Neural cell (in vitro differentiated cells): ENCODE measurements at regions not wholly inside any gene's neighbourhood (a gene's known extent, or its start where the extent isn't known, plus 50 kb on each side); places are given as distances from the start of the nearest gene placed in this dataset.

Experiments
- H2AFZ ChIP-seq: fragments of 200-600, 300-800 bp; sonication (generic), shearing (Covaris generic); 2 replicates; pipeline ENCODE4 v1.6.0; 2014; ENCODE audit warnings: low read depth, mild to moderate bottlenecking, antibody characterized with exemption, low read length, moderate library complexity
- H3F3A ChIP-seq: fragments of 200-600 bp; shearing (Covaris generic); 2 replicates; pipeline ENCODE4 v1.6.1; 2016; ENCODE audit warnings: mild to moderate bottlenecking, moderate library complexity, mixed read lengths, antibody characterized with exemption, low read length; ENCODE audit not compliant: insufficient read depth, poor library complexity, severe bottlenecking
- H3K27ac ChIP-seq: fragments of 200-600, 300-800 bp; sonication (generic), shearing (Covaris generic); 2 replicates; pipeline ENCODE4 v1.5.1; 2014; ENCODE audit warnings: mild to moderate bottlenecking, low read length, moderate library complexity
- H3K27me3 ChIP-seq: fragments of 300-800, 200-600 bp; sonication (generic), shearing (Covaris generic); 2 replicates; pipeline ENCODE4 v1.6.0; 2014; ENCODE audit warnings: mild to moderate bottlenecking, low read depth, low read length, moderate library complexity; ENCODE audit not compliant: insufficient read depth
- H3K36me3 ChIP-seq: fragments of 300-800, 200-600 bp; sonication (generic), shearing (Covaris generic); 2 replicates; pipeline ENCODE4 v1.5.1; 2014; ENCODE audit warnings: mild to moderate bottlenecking, antibody characterized with exemption, low read length, moderate library complexity; ENCODE audit not compliant: insufficient read depth
- H3K4me2 ChIP-seq: fragments of 300-800, 200-600 bp; sonication (generic), shearing (Covaris generic); 2 replicates; pipeline ENCODE4 v1.6.0; 2014; ENCODE audit warnings: mild to moderate bottlenecking, low read length
- H3K4me3 ChIP-seq: fragments of 300-800, 200-600 bp; sonication (generic), shearing (Covaris generic); 2 replicates; pipeline ENCODE4 v1.5.1; 2014; ENCODE audit warnings: mild to moderate bottlenecking, low read length, moderate library complexity
- H3K79me2 ChIP-seq: fragments of 200-600 bp; shearing (Covaris generic); replicated peaks from 2 replicates; pipeline ENCODE4 v1.6.0; 2014; ENCODE audit warnings: mild to moderate bottlenecking, low read length, moderate library complexity; ENCODE audit not compliant: insufficient read depth
- H3K9ac ChIP-seq: fragments of 300-800, 200-600 bp; sonication (generic), shearing (Covaris generic); 2 replicates; pipeline ENCODE4 v1.6.1; 2016; ENCODE audit warnings: mild to moderate bottlenecking, low read length, mixed read lengths
- H3K9me2 ChIP-seq: fragments of 200-600 bp; shearing (Covaris generic); 2 replicates; pipeline ENCODE4 v1.6.1; 2016; ENCODE audit warnings: mild to moderate bottlenecking, low read length, mixed read lengths; ENCODE audit not compliant: insufficient read depth
- H3K9me3 ChIP-seq: fragments of 200-600, 300-800 bp; sonication (generic), shearing (Covaris generic); 2 replicates; pipeline ENCODE4 v1.6.1; 2016; ENCODE audit warnings: mild to moderate bottlenecking, mixed run types, low read length, moderate library complexity, mixed read lengths
- H4K20me1 ChIP-seq: fragments of 200-600 bp; shearing (Covaris generic); 2 replicates; pipeline ENCODE4 v1.6.1; 2016; ENCODE audit warnings: mild to moderate bottlenecking, mixed run types; ENCODE audit not compliant: insufficient read depth
- CTCF ChIP-seq: fragments of 450-650 bp; IDR thresholded peaks from 2 replicates; pipeline ENCODE4 v1.5.1; 2014; ENCODE audit warnings: antibody characterized with exemption, mild to moderate bottlenecking, moderate library complexity; ENCODE audit not compliant: poor library complexity, severe bottlenecking
- EP300 ChIP-seq: fragments of 450-650 bp; conservative IDR thresholded peaks from 2 replicates; pipeline ENCODE4 v1.6.1; 2014; ENCODE audit warnings: antibody characterized with exemption, mild to moderate bottlenecking, moderate library complexity; ENCODE audit not compliant: poor library complexity, severe bottlenecking
- EZH2 ChIP-seq: fragments of 200-600, 300-800 bp; shearing (Covaris generic), sonication (generic); IDR thresholded peaks from 2 replicates; pipeline ENCODE4 v1.6.1; 2014; ENCODE audit warnings: antibody characterized with exemption, low read length, borderline replicate concordance, mild to moderate bottlenecking; ENCODE audit not compliant: insufficient read depth, poor library complexity, severe bottlenecking
- MXI1 ChIP-seq: fragments of 450-650 bp; conservative IDR thresholded peaks from 2 replicates; pipeline ENCODE4 v1.6.1; 2014; ENCODE audit warnings: antibody characterized with exemption, mild to moderate bottlenecking; ENCODE audit not compliant: poor library complexity, severe bottlenecking
- POLR2AphosphoS5 ChIP-seq: IDR thresholded peaks from 2 replicates; pipeline ENCODE4 v1.6.1; 2012
- RAD21 ChIP-seq: fragments of 450-650 bp; conservative IDR thresholded peaks from 2 replicates; pipeline ENCODE4 v1.6.1; 2014; ENCODE audit warnings: antibody characterized with exemption, mild to moderate bottlenecking, moderate library complexity
- REST ChIP-seq: IDR thresholded peaks from 2 replicates; pipeline ENCODE4 v1.6.1; 2012; ENCODE audit warnings: borderline replicate concordance
- SMC3 ChIP-seq: fragments of 450-650 bp; conservative IDR thresholded peaks from 2 replicates; pipeline ENCODE4 v1.6.1; 2014; ENCODE audit warnings: antibody characterized with exemption, mild to moderate bottlenecking, moderate library complexity; ENCODE audit not compliant: poor library complexity
- TAF1 ChIP-seq: IDR thresholded peaks from 2 replicates; pipeline ENCODE4 v1.6.1; 2012; ENCODE audit warnings: low read depth

GRCh38 chr4:24334906-24335305, 249.4 kb downstream of the DHX15 start:
- Histone ChIP-seq H3K4me3 (no peak overlapping the region), H3K36me3 (no peaks in the 10 kb centered on the region), H3K79me2 (no peaks in the 10 kb centered on the region), H3K4me2 (no peak overlapping the region), H4K20me1 (no peaks in the 10 kb centered on the region), H3F3A (no peaks in the 10 kb centered on the region), H3K9me3 (no peaks in the 10 kb centered on the region), H3K27me3 (no peaks in the 10 kb centered on the region), H2AFZ (no peak overlapping the region), H3K27ac (no peak overlapping the region), H3K9ac (no peak overlapping the region), H3K9me2 (no peaks in the 10 kb centered on the region)
- TF ChIP-seq MXI1: no peak
- TF ChIP-seq EZH2: no peak
- no peak for TF ChIP-seq POLR2AphosphoS5
- no peak for TF ChIP-seq RAD21
- TF ChIP-seq EP300: no peak
- TF ChIP-seq SMC3: no peak
- TF ChIP-seq REST: no peak
- TF ChIP-seq CTCF: no peak
- no peak for TF ChIP-seq TAF1

GRCh38 chr4:24330573-24330972, 253.8 kb downstream of the DHX15 start:
- TF ChIP-seq CTCF: no peak
- no peak for TF ChIP-seq RAD21
- TF ChIP-seq TAF1: no peak
- TF ChIP-seq SMC3: no peak
- TF ChIP-seq REST: no peak
- TF ChIP-seq EZH2: no peak
- no peak for TF ChIP-seq EP300
- TF ChIP-seq POLR2AphosphoS5: no peak
- TF ChIP-seq MXI1: no peak
- no peaks in the 10 kb centered on the region for H3F3A ChIP-seq
- H3K4me3 ChIP-seq: no peak overlapping the region
- no peak overlapping the region for H3K27ac ChIP-seq
- H3K79me2 ChIP-seq: no peaks in the 10 kb centered on the region
- H2AFZ ChIP-seq: no peak overlapping the region
- no peaks in the 10 kb centered on the region for H3K9me2 ChIP-seq
- H3K9me3 ChIP-seq: no peaks in the 10 kb centered on the region
- H3K36me3 ChIP-seq: no peaks in the 10 kb centered on the region
- H3K4me2 ChIP-seq: no peak overlapping the region
- no peaks in the 10 kb centered on the region for H3K27me3 ChIP-seq
- H3K9ac ChIP-seq: no peak overlapping the region
- H4K20me1 ChIP-seq: no peaks in the 10 kb centered on the region
